Thyroid gland (tissue), 4 donors: ENCODE measurements at regions not wholly inside any gene's neighbourhood (a gene's known extent, or its start where the extent isn't known, plus 50 kb on each side); places are given as distances from the start of the nearest gene placed in this dataset.

Experiments
- DNase-seq, 2 donors: peaks; one replicate each; pipeline ENCODE4 v3.0.0-alpha.2; 2019
- H3K27ac ChIP-seq, 3 donors: fragments of 200-600 bp; sonication (generic); 1 replicate in 2 of 3; 2 replicates in 1 of 3; pipeline ENCODE4 v1.5.1; 2016 to 2019; ENCODE audit warnings: mild to moderate bottlenecking in 1 of 3, moderate library complexity in 1 of 3
- H3K27me3 ChIP-seq: fragments of 200-600 bp; sonication (generic); one replicate; pipeline ENCODE4 v1.5.1; 2019
- H3K36me3 ChIP-seq, 2 donors: fragments of 200-600 bp; sonication (generic); one replicate each; pipeline ENCODE4 v1.5.1; 2016 to 2019
- H3K4me1 ChIP-seq, 2 donors: fragments of 200-600 bp; sonication (generic); one replicate each; pipeline ENCODE4 v1.5.1; 2017 to 2019
- H3K4me3 ChIP-seq, 3 donors: fragments of 200-600 bp; sonication (generic); replicated peaks in 1 of 3; 1 replicate in 2 of 3; 2 replicates in 1 of 3; pipeline ENCODE4 v1.5.1; 2016; ENCODE audit warnings: mild to moderate bottlenecking in 1 of 3
- H3K9me3 ChIP-seq: fragments of 200-600 bp; sonication (generic); one replicate; pipeline ENCODE4 v1.5.1; 2017
- POLR2A ChIP-seq, 2 donors: fragments of 450-650 bp; IDR thresholded peaks; one replicate each; pipeline ENCODE4 v1.6.1; 2017; ENCODE audit warnings: antibody characterized with exemption in 2 of 2, mild to moderate bottlenecking in 2 of 2, moderate library complexity in 1 of 2
- WGBS, 2 donors: methylation state at CpG; one replicate each; pipeline ENCODE4 v1.1.5; 2017; 5-methylcytosine and 5-hydroxymethylcytosine counted together
- intact Hi-C: fragments of 100-400 bp; cut with DNase I; formaldehyde crosslinking; loops from one replicate; pipeline ENCODE4 v1.15.1; 2023
- TF ChIP-seq, protein P1 (sequence below), 6 experiments: fragments of 200-600 bp in 3 of 6; fragments of 450-650 bp in 3 of 6; sonication (generic) in 3 of 6; IDR thresholded peaks; one replicate each; pipeline ENCODE4 v1.5.1; 2016 to 2019; ENCODE audit warnings: antibody characterized with exemption in 6 of 6, mild to moderate bottlenecking in 2 of 6, inconsistent platforms in 1 of 6, moderate library complexity in 1 of 6

GRCh38 chr2:62379566-62379965, 126.4 kb downstream of the TMEM17 start:
- DNase-seq = no peak
- Histone ChIP-seq H3K4me1 (no peaks in the 10 kb centered on the region), H3K9me3 (no peaks in the 10 kb centered on the region), H3K27me3 (no peaks in the 10 kb centered on the region), H3K27ac (no peak overlapping the region), H3K36me3 (no peaks in the 10 kb centered on the region), H3K4me3 (no peak overlapping the region)
- WGBS, 2 donors = 81 to 86% methylated on average over 2 of the region's 2 CpGs
- intact Hi-C loops = no loop called here
- TF ChIP-seq, protein P1, sequence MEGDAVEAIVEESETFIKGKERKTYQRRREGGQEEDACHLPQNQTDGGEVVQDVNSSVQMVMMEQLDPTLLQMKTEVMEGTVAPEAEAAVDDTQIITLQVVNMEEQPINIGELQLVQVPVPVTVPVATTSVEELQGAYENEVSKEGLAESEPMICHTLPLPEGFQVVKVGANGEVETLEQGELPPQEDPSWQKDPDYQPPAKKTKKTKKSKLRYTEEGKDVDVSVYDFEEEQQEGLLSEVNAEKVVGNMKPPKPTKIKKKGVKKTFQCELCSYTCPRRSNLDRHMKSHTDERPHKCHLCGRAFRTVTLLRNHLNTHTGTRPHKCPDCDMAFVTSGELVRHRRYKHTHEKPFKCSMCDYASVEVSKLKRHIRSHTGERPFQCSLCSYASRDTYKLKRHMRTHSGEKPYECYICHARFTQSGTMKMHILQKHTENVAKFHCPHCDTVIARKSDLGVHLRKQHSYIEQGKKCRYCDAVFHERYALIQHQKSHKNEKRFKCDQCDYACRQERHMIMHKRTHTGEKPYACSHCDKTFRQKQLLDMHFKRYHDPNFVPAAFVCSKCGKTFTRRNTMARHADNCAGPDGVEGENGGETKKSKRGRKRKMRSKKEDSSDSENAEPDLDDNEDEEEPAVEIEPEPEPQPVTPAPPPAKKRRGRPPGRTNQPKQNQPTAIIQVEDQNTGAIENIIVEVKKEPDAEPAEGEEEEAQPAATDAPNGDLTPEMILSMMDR (IDR thresholded peaks at IDR 0.05) = no peak
- TF ChIP-seq POLR2A (IDR thresholded peaks at IDR 0.05) = no peak

DNA sequence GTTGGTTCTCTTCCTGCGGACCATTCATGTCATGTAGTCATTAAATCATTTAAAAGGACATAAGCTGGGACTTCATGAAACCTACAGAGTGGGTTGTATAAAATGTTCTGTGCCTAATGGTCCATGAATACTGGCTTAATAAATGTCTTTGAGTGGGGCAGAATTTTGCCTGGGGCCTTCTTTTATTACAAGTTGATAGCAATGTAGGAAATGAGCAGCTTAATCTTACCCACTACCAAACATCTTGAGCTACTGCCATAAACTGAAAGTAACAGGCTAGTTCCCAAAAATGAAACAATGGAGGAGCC, 130.9 kb downstream of the TMEM17 start:
- Histone ChIP-seq H3K4me1 (no peaks in the 10 kb centered on the region), H3K27ac (no peak overlapping the region), H3K36me3 (no peaks in the 10 kb centered on the region), H3K4me3 (no peak overlapping the region), H3K27me3 (no peaks in the 10 kb centered on the region), H3K9me3 (no peaks in the 10 kb centered on the region)
- intact Hi-C loops = no loop called here
- WGBS, 2 donors = 97 to 100% methylated on average over 1 of the region's 1 CpG
- TF ChIP-seq, protein P1 (IDR thresholded peaks at IDR 0.05) = no peak
- TF ChIP-seq POLR2A (IDR thresholded peaks at IDR 0.05) = no peak
- no peak for DNase-seq

- no peak overlapping the region for H3K27ac ChIP-seq
- intact Hi-C loops = no loop called here
- H3K36me3 ChIP-seq = no peaks in the 10 kb centered on the region
- DNase-seq = no peak
- no peak overlapping the region for H3K4me3 ChIP-seq
- H3K9me3 ChIP-seq = no peaks in the 10 kb centered on the region
- TF ChIP-seq, protein P1 (IDR thresholded peaks at IDR 0.05) = no peak
- TF ChIP-seq POLR2A (IDR thresholded peaks at IDR 0.05) = no peak
- no peaks in the 10 kb centered on the region for H3K27me3 ChIP-seq
- no peaks in the 10 kb centered on the region for H3K4me1 ChIP-seq
Observed at GRCh38 chr2:62374301-62375112, 131.5 kb downstream of the TMEM17 start.

GRCh38 chr2:62372824-62373223, 133.2 kb downstream of the TMEM17 start:
- Histone ChIP-seq H3K4me1 (no peaks in the 10 kb centered on the region), H3K27me3 (no peaks in the 10 kb centered on the region), H3K9me3 (no peaks in the 10 kb centered on the region), H3K36me3 (no peaks in the 10 kb centered on the region), H3K27ac (no peak overlapping the region), H3K4me3 (no peak overlapping the region)
- DNase-seq = no peak
- intact Hi-C loops = no loop called here
- TF ChIP-seq, protein P1 (IDR thresholded peaks at IDR 0.05) = no peak
- TF ChIP-seq POLR2A (IDR thresholded peaks at IDR 0.05) = no peak
- WGBS, 2 donors = 99% methylated on average over 7 of the region's 7 CpGs

GRCh38 chr2:62370321-62371250, 135.4 kb downstream of the TMEM17 start:
- DNase-seq = no peak
- intact Hi-C loops = no loop called here
- H3K27me3 ChIP-seq = no peaks in the 10 kb centered on the region
- 91 to 99% methylated on average over 3 of the region's 3 CpGs for WGBS, 2 donors
- TF ChIP-seq, protein P1 (IDR thresholded peaks at IDR 0.05) = no peak
- TF ChIP-seq POLR2A (IDR thresholded peaks at IDR 0.05) = no peak
- no peak overlapping the region for H3K27ac ChIP-seq
- no peaks in the 10 kb centered on the region for H3K4me1 ChIP-seq
- H3K36me3 ChIP-seq = no peaks in the 10 kb centered on the region
- no peak overlapping the region for H3K4me3 ChIP-seq
- no peaks in the 10 kb centered on the region for H3K9me3 ChIP-seq
